Heart left ventricle (tissue), 16 donors: ENCODE measurements at regions not wholly inside any gene's neighbourhood (a gene's known extent, or its start where the extent isn't known, plus 50 kb on each side); places are given as distances from the start of the nearest gene placed in this dataset.

Source experiments
- ATAC-seq, 4 donors: fragments of 200-7000 bp; cut with Tn5 transposase; one replicate each; pipeline ENCODE4 v1.9.1; 2020 to 2022; ENCODE audit warnings: moderate library complexity in 4 of 4, mild to moderate bottlenecking in 3 of 4, moderate number of reproducible peaks in 1 of 4
- DNase-seq, 5 donors: peaks; one replicate each; pipeline ENCODE4 v3.0.0-alpha.2; 2020
- H3K27ac ChIP-seq, 12 donors: fragments of 200-600 bp; sonication (generic) in 4 of 12; one replicate each; pipeline versions ENCODE4 v1.5.0 to v1.8.0; 2016 to 2022; ENCODE audit warnings: mild to moderate bottlenecking in 2 of 12
- H3K27me3 ChIP-seq, 9 donors: fragments of 200-600 bp; sonication (generic) in 2 of 9; one replicate each; pipeline versions ENCODE4 v1.5.1 to v1.8.0; 2016 to 2022; ENCODE audit warnings: mild to moderate bottlenecking in 3 of 9
- H3K36me3 ChIP-seq, 9 donors: fragments of 200-600 bp; sonication (generic) in 2 of 9; one replicate each; pipeline versions ENCODE4 v1.5.0 to v1.8.0; 2018 to 2022; ENCODE audit warnings: mild to moderate bottlenecking in 2 of 9
- H3K4me1 ChIP-seq, 12 donors: fragments of 200-600 bp; sonication (generic) in 4 of 12; one replicate each; pipeline versions ENCODE4 v1.5.0 to v1.8.0; 2016 to 2022; ENCODE audit warnings: mild to moderate bottlenecking in 3 of 12
- H3K4me3 ChIP-seq, 12 donors: fragments of 200-600 bp; sonication (generic) in 4 of 12; one replicate each; pipeline versions ENCODE4 v1.5.0 to v1.8.0; 2017 to 2022; ENCODE audit warnings: mild to moderate bottlenecking in 9 of 12, moderate library complexity in 4 of 12
- H3K9me3 ChIP-seq, 12 donors: fragments of 200-600 bp; sonication (generic) in 4 of 12; one replicate each; pipeline versions ENCODE4 v1.5.0 to v1.8.0; 2016 to 2022; ENCODE audit warnings: mild to moderate bottlenecking in 1 of 12
- CTCF ChIP-seq, 12 donors: fragments of 200-600 bp; sonication (generic) in 4 of 12; IDR thresholded peaks; one replicate each; pipeline versions ENCODE4 v1.5.0 to v1.8.0; 2018 to 2022; ENCODE audit warnings: antibody characterized with exemption in 12 of 12, mild to moderate bottlenecking in 5 of 12
- POLR2A ChIP-seq, 2 donors: fragments of 450-650 bp; IDR thresholded peaks; one replicate each; pipeline ENCODE4 v1.6.1; 2017; ENCODE audit warnings: antibody characterized with exemption in 2 of 2, mild to moderate bottlenecking in 2 of 2, moderate library complexity in 2 of 2
- WGBS, 4 donors: extraction: QIAGEN DNeasy Blood & Tissue Kit in 2 of 4; methylation state at CpG; one replicate each; pipeline versions ENCODE4 v1.1.5 to v1.1.7; 2013 to 2018; 5-methylcytosine and 5-hydroxymethylcytosine counted together
- intact Hi-C, 10 donors: fragments of 100-400 bp; cut with DNase I; formaldehyde crosslinking; loops; one replicate each; pipeline versions ENCODE4 v1.11.1 to v1.14.2; 2022
- donor health status: ischemic (EF 13 %, LVEDD 7.1; RV severe dilation, severe dysfunction).
- donor health status: healthy with polysubstance abuse.
- donor health status: DM: no; HTN: yes; CAD: no.
- donor health status: DM: no; HTN: no; CAD: no.
- donor health status: ischemic (EF 25% LVEDD 6.9; RV normal size, moderate dysfunction).
- donor health status: ischemic (EF 25% LVEDD 5.7; RV mildly dilated, moderate dysfunction).
- donor health status: healthy.
- donor health status: DM: yes; HTN: yes; CAD: no.
- donor health status: ischemic (EF 35%, LVEDD 5.7; RV mildly dilated, moderate dysfunction).
- donor health status: nonischemic (EF 11% LVEDD 7.7; RV severe dilation, severe dysfunction).
- donor health status: DM: yes; HTN: yes; CAD: no.
- donor health status: PGD.
- donor health status: ischemic (EF 29% LVEDD 5.4; RV normal size, mild dysfunction).
- donor health status: nonischemic (EF 23%, LVEDD 6.1; RV moderate dilation, normal function).

GRCh38 chr13:79044415-79044814 lies 361.6 kb downstream of the RBM26 start:
- no peaks in the 10 kb centered on the region for H3K27me3 ChIP-seq
- ATAC-seq (no peak), DNase-seq (no peak)
- H3K36me3 ChIP-seq, result no peaks in the 10 kb centered on the region
- WGBS, 4 donors, result 77 to 90% (median 84%) methylated on average over 3 of the region's 3 CpGs
- intact Hi-C loops, result no loop called here
- H3K4me3 ChIP-seq, result no peak overlapping the region
- H3K27ac ChIP-seq, result no peak overlapping the region
- no peaks in the 10 kb centered on the region for H3K9me3 ChIP-seq
- no peaks in the 10 kb centered on the region for H3K4me1 ChIP-seq
- TF ChIP-seq CTCF (IDR thresholded peaks at IDR 0.05) (no peak), POLR2A (IDR thresholded peaks at IDR 0.05) (no peak)

- no peaks in the 10 kb centered on the region for H3K36me3 ChIP-seq
- intact Hi-C loops, result no loop called here
- no peak overlapping the region for H3K27ac ChIP-seq
- WGBS, 4 donors, result 62 to 87% (median 76%) methylated on average over 4 of the region's 4 CpGs
- no peaks in the 10 kb centered on the region for H3K27me3 ChIP-seq
- DNase-seq (no peak), ATAC-seq (no peak)
- no peak for TF ChIP-seq POLR2A (IDR thresholded peaks at IDR 0.05)
- TF ChIP-seq CTCF (IDR thresholded peaks at IDR 0.05), result no peak
- no peak overlapping the region for H3K4me3 ChIP-seq
- H3K4me1 ChIP-seq, result no peaks in the 10 kb centered on the region
- H3K9me3 ChIP-seq, result no peaks in the 10 kb centered on the region
Observed at GRCh38 chr13:79043208-79043607, 362.8 kb downstream of the RBM26 start.

GRCh38 chr13:79037197-79037596 lies 368.9 kb downstream of the RBM26 start:
- 0 to 25% (median 18%) methylated on average over 1 of the region's 1 CpG for WGBS, 4 donors
- H3K4me3 ChIP-seq, result no peak overlapping the region

GRCh38 chr13:79034341-79034740 lies 371.7 kb downstream of the RBM26 start:
- no peak overlapping the region for H3K27ac ChIP-seq
- 61 to 67% (median 64%) methylated on average over 7 of the region's 7 CpGs for WGBS, 4 donors
- TF ChIP-seq CTCF (IDR thresholded peaks at IDR 0.05), result no peak
- no peak for TF ChIP-seq POLR2A (IDR thresholded peaks at IDR 0.05)
- H3K36me3 ChIP-seq, result no peaks in the 10 kb centered on the region
- no peak overlapping the region for H3K4me3 ChIP-seq
- no peaks in the 10 kb centered on the region for H3K27me3 ChIP-seq
- no peaks in the 10 kb centered on the region for H3K9me3 ChIP-seq
- DNase-seq (no peak), ATAC-seq (no peak)
- H3K4me1 ChIP-seq, result no peaks in the 10 kb centered on the region
- intact Hi-C loops, result no loop called here

More at GRCh38 chr13:79037197-79037596, 368.9 kb downstream of the RBM26 start:
- DNase-seq (no peak), ATAC-seq (no peak)
- no peaks in the 10 kb centered on the region for H3K27me3 ChIP-seq
- H3K9me3 ChIP-seq, result no peaks in the 10 kb centered on the region
- H3K27ac ChIP-seq, result no peak overlapping the region
- TF ChIP-seq POLR2A (IDR thresholded peaks at IDR 0.05) (no peak), CTCF (IDR thresholded peaks at IDR 0.05) (no peak)
- H3K4me1 ChIP-seq, result no peaks in the 10 kb centered on the region
- intact Hi-C loops, result no loop called here
- H3K36me3 ChIP-seq, result no peaks in the 10 kb centered on the region
